Astrocyte of the spinal cord (primary cell): ENCODE measurements at regions not wholly inside any gene's neighbourhood (a gene's known extent, or its start where the extent isn't known, plus 50 kb on each side); places are given as distances from the start of the nearest gene placed in this dataset.

Experiments used
- DNase-seq: peaks from one replicate; pipeline ENCODE4 v3.0.0; 2011; ENCODE audit warnings: low read depth, low spot score
- H3K4me3 ChIP-seq: 2 replicates; pipeline ENCODE4 v1.5.1; 2011; ENCODE audit warnings: low read depth, mild to moderate bottlenecking, low read length, moderate library complexity
- in situ Hi-C: cut with HindIII; loops from 2 replicates; pipeline ENCODE4 v1.10.0; 2017; ENCODE audit warnings: low sequenced_read_pairs
- TF ChIP-seq, protein P1 (sequence below): IDR thresholded peaks from 2 replicates; pipeline ENCODE4 v1.5.1; 2012; ENCODE audit warnings: low read depth, mild to moderate bottlenecking, low read length, inconsistent platforms

DNA sequence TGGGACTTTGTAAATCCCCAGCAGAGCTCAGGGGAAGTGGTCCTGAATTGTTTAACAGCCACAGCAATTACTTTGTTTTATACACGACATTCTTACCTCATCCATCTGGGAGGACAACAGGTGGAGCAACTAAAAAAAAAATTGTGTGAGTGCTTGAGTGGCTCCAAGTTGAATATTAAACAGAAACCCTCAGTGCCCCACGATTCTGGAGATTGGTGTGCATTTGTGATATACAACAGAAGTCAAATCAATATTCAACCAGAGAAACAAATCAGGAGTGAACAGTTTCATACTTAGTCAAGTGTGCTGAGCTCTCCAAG, 204.8 kb downstream of the HAPSTR1 start:
- no peak overlapping the region for H3K4me3 ChIP-seq
- no peak for DNase-seq
- TF ChIP-seq, protein P1, sequence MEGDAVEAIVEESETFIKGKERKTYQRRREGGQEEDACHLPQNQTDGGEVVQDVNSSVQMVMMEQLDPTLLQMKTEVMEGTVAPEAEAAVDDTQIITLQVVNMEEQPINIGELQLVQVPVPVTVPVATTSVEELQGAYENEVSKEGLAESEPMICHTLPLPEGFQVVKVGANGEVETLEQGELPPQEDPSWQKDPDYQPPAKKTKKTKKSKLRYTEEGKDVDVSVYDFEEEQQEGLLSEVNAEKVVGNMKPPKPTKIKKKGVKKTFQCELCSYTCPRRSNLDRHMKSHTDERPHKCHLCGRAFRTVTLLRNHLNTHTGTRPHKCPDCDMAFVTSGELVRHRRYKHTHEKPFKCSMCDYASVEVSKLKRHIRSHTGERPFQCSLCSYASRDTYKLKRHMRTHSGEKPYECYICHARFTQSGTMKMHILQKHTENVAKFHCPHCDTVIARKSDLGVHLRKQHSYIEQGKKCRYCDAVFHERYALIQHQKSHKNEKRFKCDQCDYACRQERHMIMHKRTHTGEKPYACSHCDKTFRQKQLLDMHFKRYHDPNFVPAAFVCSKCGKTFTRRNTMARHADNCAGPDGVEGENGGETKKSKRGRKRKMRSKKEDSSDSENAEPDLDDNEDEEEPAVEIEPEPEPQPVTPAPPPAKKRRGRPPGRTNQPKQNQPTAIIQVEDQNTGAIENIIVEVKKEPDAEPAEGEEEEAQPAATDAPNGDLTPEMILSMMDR, result no peak
- in situ Hi-C loops, result no loop called here

DNA sequence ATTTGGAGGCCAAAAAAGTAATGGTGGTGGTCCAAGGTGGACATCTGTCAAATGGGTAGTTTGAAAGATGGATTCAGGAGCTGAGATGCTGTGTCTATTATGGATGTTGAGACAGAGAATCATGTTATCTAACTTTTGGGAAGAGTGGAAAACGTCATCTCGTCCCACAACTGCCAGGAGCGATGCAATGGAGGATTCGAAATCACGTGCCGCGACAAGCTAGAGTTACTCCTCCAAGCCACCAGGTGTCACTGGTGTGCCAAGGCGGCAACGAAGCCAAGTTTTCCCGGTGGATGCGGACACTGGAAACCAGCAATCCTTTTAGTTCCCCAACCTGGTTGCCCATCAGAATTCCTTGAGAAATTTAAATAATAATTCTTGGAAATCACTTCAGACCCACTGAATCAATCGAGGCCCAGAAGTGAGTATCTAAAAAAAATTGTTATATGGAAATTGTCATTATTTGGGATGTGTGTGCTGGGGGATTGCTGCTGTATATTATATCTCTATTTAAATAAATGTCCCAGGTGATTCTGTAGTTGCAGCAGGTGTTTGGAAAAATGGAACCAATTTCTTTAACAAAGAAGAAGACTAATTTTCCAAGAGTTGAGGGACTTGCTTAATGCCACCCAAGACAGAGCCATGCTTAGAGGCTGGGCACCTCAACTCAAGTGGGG, 206.1 kb downstream of the HAPSTR1 start:
- TF ChIP-seq, protein P1, result peak; percentile 29
- no peak for DNase-seq
- in situ Hi-C loops, result no loop called here
- H3K4me3 ChIP-seq, result no peak overlapping the region

- DNase-seq, result no peak
- in situ Hi-C loops, result no loop called here
- TF ChIP-seq, protein P1, result no peak
- H3K4me3 ChIP-seq, result no peak overlapping the region
These were observed 208.8 kb downstream of the HAPSTR1 start for GRCh38 chr16:9300252-9300651.

DNA sequence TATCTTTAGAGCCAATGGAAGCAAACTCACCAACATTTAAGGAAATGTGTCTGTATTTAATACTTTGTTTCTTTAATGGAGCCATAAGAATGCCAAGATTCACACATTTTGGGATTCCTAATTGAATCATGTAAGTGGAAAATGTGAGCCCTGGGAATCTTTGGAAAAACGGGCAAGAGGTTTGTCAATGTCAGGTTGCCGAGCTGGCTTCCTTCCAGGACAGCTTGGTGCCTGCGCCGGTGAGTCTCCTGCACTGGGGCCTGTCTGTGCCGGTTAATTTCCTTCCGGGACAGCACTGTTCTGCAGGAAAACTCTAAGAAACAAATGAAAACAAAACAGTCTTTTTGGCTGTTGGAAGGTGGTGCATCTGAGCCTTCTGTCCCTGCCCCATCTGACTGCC, 210.6 kb downstream of the HAPSTR1 start:
- TF ChIP-seq, protein P1, result no peak
- H3K4me3 ChIP-seq, result no peak overlapping the region
- no peak for DNase-seq
- in situ Hi-C loops, result no loop called here

DNA sequence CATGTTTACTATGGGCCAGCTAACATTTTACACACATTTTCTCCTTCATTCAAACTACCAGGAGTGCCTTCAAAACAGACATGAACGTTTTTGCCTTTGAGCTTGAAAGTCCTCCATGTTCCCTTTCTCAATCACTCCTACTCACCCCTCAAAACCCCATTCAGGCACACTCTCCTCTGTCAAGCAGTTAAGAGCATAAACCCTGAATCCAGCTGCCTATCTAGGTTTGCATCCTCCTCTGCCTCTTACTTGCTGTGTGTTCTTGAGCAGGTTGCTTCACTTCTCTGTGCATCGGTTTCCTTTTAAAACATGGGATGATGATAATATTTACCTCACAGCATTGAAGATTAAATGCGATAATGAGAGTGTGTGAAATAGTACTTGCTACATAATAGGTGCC, 215.3 kb downstream of the HAPSTR1 start:
- DNase-seq, result no peak
- H3K4me3 ChIP-seq, result no peak overlapping the region
- TF ChIP-seq, protein P1, result no peak
- in situ Hi-C loops, result no loop called here

DNA sequence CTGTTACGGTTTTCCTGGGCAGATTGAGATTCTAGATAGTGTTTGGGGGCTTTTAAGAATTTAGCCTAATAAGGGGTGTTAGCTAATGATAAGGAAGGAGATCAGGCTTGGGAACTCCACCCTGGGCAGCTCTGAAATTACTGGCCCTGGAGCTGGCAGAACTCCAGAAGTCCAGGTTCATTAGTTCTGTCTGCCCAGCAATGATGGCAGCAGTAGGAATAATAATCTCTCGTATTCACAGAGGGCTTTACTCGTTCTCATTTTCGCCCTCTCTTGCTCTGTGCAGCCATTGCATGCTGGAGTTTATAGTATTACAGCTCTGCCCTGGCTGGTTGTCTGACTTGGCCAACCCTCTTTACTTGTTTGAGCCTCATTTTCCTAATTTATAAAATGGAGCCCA, 216.0 kb downstream of the HAPSTR1 start:
- no peak for DNase-seq
- in situ Hi-C loops, result no loop called here
- TF ChIP-seq, protein P1, result no peak
- H3K4me3 ChIP-seq, result no peak overlapping the region
